H9 (cell line): ENCODE measurements at regions not wholly inside any gene's neighbourhood (a gene's known extent, or its start where the extent isn't known, plus 50 kb on each side); places are given as distances from the start of the nearest gene placed in this dataset.
"Not testable (repeated sequence)": the region's sequence is repeated elsewhere in the genome, so short reads cannot be mapped to it uniquely, and the experiment has no call there.

Experiments used
- DNase-seq: peaks from one replicate; pipeline ENCODE4 v3.0.0-alpha.2; 2017
- H2AFZ ChIP-seq: one replicate; pipeline ENCODE4 v1.6.1; 2013; ENCODE audit warnings: mild to moderate bottlenecking, low read length, control low read depth, moderate library complexity
- H2AK5ac ChIP-seq: 2 replicates; pipeline ENCODE4 v1.6.1; 2013; ENCODE audit warnings: low read length, control low read depth, mixed read lengths; ENCODE audit not compliant: insufficient read length
- H2BK120ac ChIP-seq: one replicate; pipeline ENCODE4 v1.6.1; 2013; ENCODE audit warnings: low read depth, mild to moderate bottlenecking, low read length, control low read depth, inconsistent platforms; ENCODE audit not compliant: poor library complexity, severe bottlenecking
- H2BK12ac ChIP-seq: 2 replicates; pipeline ENCODE4 v1.6.1; 2013; ENCODE audit warnings: low read length, control low read depth, mixed read lengths, low read depth; ENCODE audit not compliant: insufficient read length
- H2BK15ac ChIP-seq: 2 replicates; pipeline ENCODE4 v1.6.1; 2013; ENCODE audit warnings: low read depth, low read length, control low read depth
- H2BK20ac ChIP-seq: one replicate; pipeline ENCODE4 v1.6.1; 2013; ENCODE audit warnings: low read depth, mild to moderate bottlenecking, low read length, control low read depth, inconsistent platforms; ENCODE audit not compliant: poor library complexity, severe bottlenecking
- H2BK5ac ChIP-seq: 2 replicates; pipeline ENCODE4 v1.6.1; 2013; ENCODE audit warnings: low read length, control low read depth, mixed read lengths; ENCODE audit not compliant: insufficient read length
- H3K14ac ChIP-seq: 2 replicates; pipeline ENCODE4 v1.6.1; 2013; ENCODE audit warnings: low read length, control low read depth; ENCODE audit not compliant: insufficient read depth
- H3K18ac ChIP-seq: 2 replicates; pipeline ENCODE4 v1.6.1; 2013; ENCODE audit warnings: low read depth, mild to moderate bottlenecking, mixed read lengths, low read length, control low read depth; ENCODE audit not compliant: insufficient read length
- H3K23ac ChIP-seq: 2 replicates; pipeline ENCODE4 v1.6.1; 2013; ENCODE audit warnings: low read length, control low read depth, mixed read lengths, low read depth; ENCODE audit not compliant: insufficient read length
- H3K23me2 ChIP-seq: 2 replicates; pipeline ENCODE4 v1.6.1; 2013; ENCODE audit warnings: low read depth, mild to moderate bottlenecking, mixed read lengths, low read length, control low read depth; ENCODE audit not compliant: insufficient read length, poor library complexity, severe bottlenecking
- H3K27ac ChIP-seq: 2 replicates; pipeline ENCODE4 v1.5.1; 2013; ENCODE audit warnings: low read length, control low read depth, mixed read lengths, low read depth; ENCODE audit not compliant: insufficient read length
- H3K27me3 ChIP-seq: 2 replicates; pipeline ENCODE4 v1.6.1; 2013; ENCODE audit warnings: low read length, control low read depth, inconsistent platforms; ENCODE audit not compliant: insufficient read depth
- H3K4ac ChIP-seq: 2 replicates; pipeline ENCODE4 v1.6.1; 2013; ENCODE audit warnings: low read depth, mild to moderate bottlenecking, control low read depth, inconsistent platforms, low read length, moderate library complexity
- H3K4me1 ChIP-seq: 2 replicates; pipeline ENCODE4 v1.6.1; 2013; ENCODE audit warnings: low read length, control low read depth, inconsistent platforms; ENCODE audit not compliant: insufficient read depth
- H3K4me2 ChIP-seq: 2 replicates; pipeline ENCODE4 v1.6.1; 2013; ENCODE audit warnings: low read length, control low read depth, mixed read lengths; ENCODE audit not compliant: insufficient read length, insufficient read depth
- H3K56ac ChIP-seq: 2 replicates; pipeline ENCODE4 v1.6.1; 2013; ENCODE audit warnings: low read depth, mild to moderate bottlenecking, mixed read lengths, low read length, control low read depth; ENCODE audit not compliant: insufficient read length
- H3K79me1 ChIP-seq: 2 replicates; pipeline ENCODE4 v1.6.1; 2013; ENCODE audit warnings: low read depth, mild to moderate bottlenecking, moderate library complexity, low read length, control low read depth, inconsistent platforms; ENCODE audit not compliant: insufficient read depth, poor library complexity, severe bottlenecking
- H3K79me2 ChIP-seq: 2 replicates; pipeline ENCODE4 v1.6.1; 2013; ENCODE audit warnings: low read length, control low read depth, inconsistent platforms; ENCODE audit not compliant: insufficient read depth
- H3K9ac ChIP-seq: 2 replicates; pipeline ENCODE4 v1.6.1; 2013; ENCODE audit warnings: low read length, control low read depth, mixed read lengths; ENCODE audit not compliant: insufficient read length; ENCODE audit errors: extremely low read depth
- H3K9me3 ChIP-seq: one replicate; pipeline ENCODE4 v1.6.1; 2013; ENCODE audit warnings: low read depth, low read length, inconsistent platforms; ENCODE audit not compliant: control insufficient read depth
- H3T11ph ChIP-seq: one replicate; pipeline ENCODE4 v1.6.1; 2013; ENCODE audit warnings: mild to moderate bottlenecking, low read length, control low read depth, inconsistent platforms
- H4K20me1 ChIP-seq: one replicate; pipeline ENCODE4 v1.6.1; 2013; ENCODE audit not compliant: control insufficient read depth, insufficient read length, insufficient read depth
- H4K5ac ChIP-seq: 2 replicates; pipeline ENCODE4 v1.6.1; 2013; ENCODE audit warnings: low read depth, mild to moderate bottlenecking, mixed read lengths, low read length, control low read depth; ENCODE audit not compliant: insufficient read length
- H4K8ac ChIP-seq: replicated peaks from 2 replicates; pipeline ENCODE4 v1.6.1; 2013; ENCODE audit warnings: low read length, control low read depth, mixed read lengths, low read depth; ENCODE audit not compliant: insufficient read length
- H4K91ac ChIP-seq: 2 replicates; pipeline ENCODE4 v1.6.1; 2013; ENCODE audit warnings: low read depth, mild to moderate bottlenecking, moderate library complexity, mixed read lengths, low read length, control low read depth; ENCODE audit not compliant: insufficient read length
- H3K27ac Mint-ChIP-seq, 3 experiments: 2 replicates in 2 of 3; 3 replicates in 1 of 3; pipeline ENCODE4 v1.8.0; 2020 to 2021; ENCODE audit warnings: mixed read lengths in 3 of 3, mild to moderate bottlenecking in 1 of 3, moderate library complexity in 1 of 3
- H3K27me3 Mint-ChIP-seq: 2 replicates; pipeline ENCODE4 v1.8.0; 2021; ENCODE audit warnings: low read depth, mild to moderate bottlenecking, moderate library complexity, mixed read lengths
- H3K36me3 Mint-ChIP-seq, 3 experiments: 2 replicates in 2 of 3; 3 replicates in 1 of 3; pipeline ENCODE4 v1.8.0; 2020 to 2021; ENCODE audit warnings: low read depth in 3 of 3, mixed read lengths in 3 of 3; ENCODE audit not compliant: insufficient read depth in 1 of 3
- H3K4me1 Mint-ChIP-seq, 2 experiments: 2 replicates each; pipeline ENCODE4 v1.8.0; 2020; ENCODE audit warnings: mixed read lengths in 2 of 2
- H3K4me3 Mint-ChIP-seq, 2 experiments: 2 replicates in 1 of 2; 3 replicates in 1 of 2; pipeline ENCODE4 v1.8.0; 2020 to 2021; ENCODE audit warnings: mild to moderate bottlenecking in 2 of 2, mixed read lengths in 2 of 2, moderate library complexity in 1 of 2
- H3K9me3 Mint-ChIP-seq, 2 experiments: 2 replicates in 1 of 2; 3 replicates in 1 of 2; pipeline ENCODE4 v1.8.0; 2020; ENCODE audit warnings: mild to moderate bottlenecking in 2 of 2, mixed read lengths in 2 of 2, moderate library complexity in 1 of 2
- WGBS: extraction: QIAGEN DNeasy Blood & Tissue Kit; methylation state at CpG from one replicate; pipeline ENCODE4 v1.1.7; 2013; ENCODE audit warnings: missing lambda C conversion rate, low lambda C conversion rate, mixed read lengths; ENCODE audit not compliant: insufficient read length; ENCODE audit errors: extremely low coverage; 5-methylcytosine and 5-hydroxymethylcytosine counted together

- not testable (repeated sequence) for H3K23me2 ChIP-seq, H3K9me3 ChIP-seq, H4K5ac ChIP-seq
Measured at GRCh38 chr2:183792165-183792924, 668.1 kb downstream of the NUP35 start.

More at GRCh38 chr2:183792165-183792924, 668.1 kb downstream of the NUP35 start:
- not testable (repeated sequence) for H3K27ac Mint-ChIP-seq, H2AK5ac ChIP-seq, DNase-seq, H3K27ac ChIP-seq, H2BK15ac ChIP-seq, H3K56ac ChIP-seq, H3T11ph ChIP-seq, H3K79me1 ChIP-seq, H2AFZ ChIP-seq, H2BK120ac ChIP-seq, H3K4me1 ChIP-seq, H3K4me1 Mint-ChIP-seq, H3K9ac ChIP-seq, H3K23ac ChIP-seq, H3K14ac ChIP-seq, H3K4ac ChIP-seq, H2BK12ac ChIP-seq, H3K79me2 ChIP-seq, H2BK5ac ChIP-seq, H4K8ac ChIP-seq, H4K91ac ChIP-seq, H3K27me3 Mint-ChIP-seq, H3K4me3 Mint-ChIP-seq, H2BK20ac ChIP-seq, H3K4me2 ChIP-seq, H3K18ac ChIP-seq, H4K20me1 ChIP-seq, H3K27me3 ChIP-seq
- no CpG with 5 or more reads among the region's 26 CpGs for WGBS
- H3K36me3 Mint-ChIP-seq = peaks cover 25 to 45% (median 32%) of the 10 kb centered on the region in 3 experiments
- peaks cover 52 to 55% of the 10 kb centered on the region in 2 experiments for H3K9me3 Mint-ChIP-seq
